Stimulated activated CD4-positive, alpha-beta T cell treated with anti-CD3 and anti-CD28 coated beads, Interleukin-2, amount 100 ng/mL, for 24 hours (primary cell): ENCODE measurements at regions not wholly inside any gene's neighbourhood (a gene's known extent, or its start where the extent isn't known, plus 50 kb on each side); places are given as distances from the start of the nearest gene placed in this dataset.
"Not testable (repeated sequence)": the region's sequence is repeated elsewhere in the genome, so short reads cannot be mapped to it uniquely, and the experiment has no call there.

Experiments
- DNase-seq, 2 donors: peaks; one replicate each; pipeline ENCODE4 v3.0.0-alpha.2; 2020

DNA sequence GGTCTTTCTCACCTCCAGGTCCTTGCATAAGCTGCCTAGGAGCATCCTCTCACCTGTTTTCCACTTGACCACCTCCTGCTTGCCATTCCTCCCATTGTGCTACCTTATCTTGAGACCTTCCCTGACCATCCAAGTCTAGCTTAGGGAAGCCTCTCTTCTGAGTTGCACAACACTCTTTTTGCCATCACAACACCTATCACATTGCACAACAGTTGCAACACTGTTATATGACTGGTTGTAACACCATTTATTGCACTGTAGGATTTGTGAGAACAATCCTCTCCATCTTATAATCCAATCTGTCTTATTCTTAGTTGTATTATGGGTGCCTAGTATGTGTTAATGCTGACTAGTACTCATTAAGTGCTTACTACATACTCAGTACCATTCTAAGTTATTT, 488.7 kb downstream of the OMA1 start:
- no peak for DNase-seq

DNA sequence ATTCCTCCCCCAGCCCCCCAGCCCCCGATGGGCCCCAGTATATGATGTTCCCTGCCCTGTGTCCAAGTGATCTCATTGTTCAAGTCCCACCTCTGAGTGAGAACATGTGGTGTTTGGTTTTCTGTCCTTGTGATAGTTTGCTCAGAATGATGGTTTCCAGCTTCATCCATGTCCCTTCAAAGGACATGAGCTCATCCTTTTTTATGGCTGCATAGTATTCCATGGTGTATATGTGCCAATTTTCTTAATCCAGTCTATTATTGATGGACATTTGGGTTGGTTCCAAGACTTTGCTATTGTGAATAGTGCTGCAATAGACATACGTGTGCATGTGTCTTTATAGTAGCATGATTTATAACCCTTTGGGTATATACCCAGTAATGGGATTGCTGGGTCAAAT, 495.3 kb downstream of the OMA1 start:
- not testable (repeated sequence) for DNase-seq

DNA sequence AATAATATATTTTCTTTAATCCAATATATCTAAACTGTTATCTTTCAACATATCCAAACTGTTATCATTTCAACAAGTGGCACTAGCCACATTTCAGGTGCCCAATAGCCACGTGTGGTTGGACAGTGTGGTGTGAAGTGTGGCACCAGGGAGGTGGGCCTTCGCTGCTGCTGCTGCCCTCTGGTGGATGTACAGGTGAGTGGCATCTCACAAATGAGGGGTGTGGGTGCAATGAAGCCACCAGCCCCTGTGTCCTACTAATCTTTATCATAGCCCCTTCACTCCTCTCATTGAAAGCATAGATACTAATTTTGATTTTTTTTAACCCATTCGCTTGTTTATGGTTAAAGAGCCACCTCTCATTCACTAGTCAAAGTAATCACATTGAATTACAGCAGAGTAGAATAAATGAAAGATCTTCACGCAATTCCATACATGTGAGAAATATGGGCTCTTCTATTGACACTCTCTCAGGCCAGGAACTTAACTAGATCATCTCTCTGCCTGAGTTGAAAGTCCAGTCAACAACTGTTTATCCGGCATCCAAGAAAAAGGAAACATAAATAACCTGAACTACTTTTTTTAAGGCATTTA, 499.2 kb downstream of the OMA1 start:
- peak; percentile 27 to 37 for DNase-seq

DNA sequence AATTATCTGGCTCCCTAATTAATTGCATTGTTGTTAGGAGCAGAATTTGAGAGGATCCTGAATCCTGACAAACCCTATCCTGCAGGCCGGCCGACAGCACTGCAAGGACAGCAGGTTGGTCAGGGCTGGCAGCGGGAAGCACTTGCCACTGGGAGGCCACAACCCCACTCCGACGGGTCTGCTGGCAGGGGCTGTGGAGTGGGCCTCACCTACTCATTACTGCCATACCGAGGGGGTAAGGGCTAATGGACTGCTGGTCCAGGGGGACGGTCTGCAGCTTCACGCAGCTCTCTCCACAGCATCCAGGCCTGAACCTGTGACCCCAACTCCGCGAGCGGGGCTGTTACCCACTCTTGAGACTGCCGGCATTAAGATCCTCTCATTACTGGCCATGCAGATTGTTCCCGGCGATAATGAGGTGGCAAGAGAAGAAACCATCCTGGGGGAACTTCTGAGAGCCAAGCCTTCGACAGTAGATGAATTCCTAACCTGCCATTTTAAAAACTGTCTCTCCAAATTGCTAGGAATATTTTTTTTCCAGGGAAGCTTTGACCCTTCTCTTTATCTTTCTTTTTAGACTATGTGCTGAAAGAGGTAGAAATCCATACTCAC, 501.3 kb downstream of the OMA1 start:
- DNase-seq: no peak

DNA sequence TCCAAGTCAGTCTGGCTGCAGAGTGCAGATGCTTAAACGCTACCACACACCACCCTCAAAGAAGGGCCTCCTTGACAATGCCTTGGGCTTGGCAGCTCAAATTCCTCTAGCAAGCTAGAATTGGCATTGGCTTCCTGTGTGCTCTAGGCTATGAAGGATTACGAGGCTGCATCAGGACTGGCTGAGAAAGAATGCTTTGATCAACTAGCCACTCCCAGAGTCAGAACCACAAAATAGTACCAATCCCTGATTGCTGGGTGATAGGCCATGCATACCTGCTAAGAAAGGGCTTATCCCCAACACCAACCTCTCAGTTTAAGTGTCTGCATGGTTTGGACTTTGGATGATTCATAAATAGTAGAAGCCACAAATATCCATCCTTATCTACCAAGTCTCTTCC, 504.9 kb downstream of the OMA1 start:
- no peak for DNase-seq

DNA sequence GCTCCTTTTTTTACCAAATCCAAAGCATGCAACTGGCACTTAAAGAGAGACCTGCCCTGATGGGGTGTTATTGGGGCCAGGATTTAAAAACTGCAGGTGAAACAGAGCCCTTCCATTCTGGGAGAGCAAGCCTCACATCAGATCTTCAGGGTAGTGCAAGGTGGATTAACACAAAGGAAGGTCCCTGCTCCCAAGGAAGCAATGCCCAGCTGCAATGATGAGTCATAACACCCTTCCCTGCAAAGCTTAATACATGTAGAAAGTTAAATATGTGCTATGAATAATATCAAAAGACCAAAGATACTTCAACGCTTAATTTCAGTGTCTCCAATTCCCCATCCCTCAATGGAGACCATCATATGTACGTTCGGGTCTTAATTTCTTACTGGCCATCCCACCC, 508.0 kb downstream of the OMA1 start:
- no peak for DNase-seq

DNA sequence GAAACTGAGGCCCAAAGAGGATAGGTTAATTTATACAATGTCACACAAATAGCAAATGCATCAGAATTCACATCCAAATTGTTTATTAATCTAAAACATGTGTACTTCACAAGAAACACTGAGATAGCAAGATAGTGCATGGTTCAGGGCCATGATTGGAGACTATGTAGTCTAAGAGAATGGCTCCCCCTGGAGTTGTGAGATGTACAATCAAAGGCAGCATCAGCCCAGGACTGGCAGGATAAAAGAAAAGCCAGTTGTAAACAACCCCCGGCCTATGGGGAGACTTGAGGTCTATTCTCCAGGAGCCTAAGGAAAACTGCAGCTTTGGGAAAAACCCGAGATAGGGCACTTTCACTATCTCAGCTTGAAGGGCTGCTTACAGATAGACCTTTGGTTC, 511.0 kb downstream of the OMA1 start:
- no peak for DNase-seq

DNA sequence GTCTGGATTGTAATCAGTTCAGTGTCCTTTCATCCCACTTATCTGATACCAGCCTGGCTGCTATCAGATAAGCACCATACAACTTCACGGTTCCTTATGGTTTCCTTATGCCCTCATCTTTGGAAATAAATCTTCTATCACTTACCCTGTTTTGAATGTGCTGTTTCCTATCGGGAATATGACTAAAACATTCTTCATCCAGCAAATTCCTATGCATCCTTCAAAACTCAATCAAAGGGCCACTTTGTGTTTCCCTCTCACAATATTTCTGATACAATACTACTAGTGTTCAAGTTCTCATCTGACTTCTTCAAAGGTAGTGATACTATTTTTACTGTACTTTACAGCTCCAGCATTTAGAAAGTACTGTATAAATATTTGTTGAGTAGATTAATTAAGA, 513.2 kb downstream of the OMA1 start:
- no peak for DNase-seq

DNA sequence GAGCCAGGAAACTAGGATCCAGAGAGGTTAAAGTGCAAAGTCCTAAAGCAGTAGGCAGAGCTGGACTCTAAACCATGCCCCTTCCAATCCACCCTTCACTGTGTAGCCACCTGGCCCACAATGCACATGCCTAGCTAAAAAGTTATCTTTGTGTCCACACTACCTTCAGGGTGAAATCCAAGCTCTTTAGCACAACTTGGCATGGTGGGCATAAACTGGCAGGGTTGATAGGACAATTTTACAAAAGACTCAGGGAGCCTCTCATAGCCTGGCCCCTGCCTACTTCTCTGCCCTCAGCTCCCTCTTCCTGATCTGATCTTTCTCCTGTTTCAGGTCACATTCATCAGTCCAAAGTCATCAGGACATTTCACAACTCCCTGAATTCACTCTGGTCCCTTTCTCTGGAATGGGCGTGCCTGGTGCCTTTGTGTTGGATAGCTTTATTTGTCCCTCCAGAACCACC, 513.9 kb downstream of the OMA1 start:
- DNase-seq: no peak

DNA sequence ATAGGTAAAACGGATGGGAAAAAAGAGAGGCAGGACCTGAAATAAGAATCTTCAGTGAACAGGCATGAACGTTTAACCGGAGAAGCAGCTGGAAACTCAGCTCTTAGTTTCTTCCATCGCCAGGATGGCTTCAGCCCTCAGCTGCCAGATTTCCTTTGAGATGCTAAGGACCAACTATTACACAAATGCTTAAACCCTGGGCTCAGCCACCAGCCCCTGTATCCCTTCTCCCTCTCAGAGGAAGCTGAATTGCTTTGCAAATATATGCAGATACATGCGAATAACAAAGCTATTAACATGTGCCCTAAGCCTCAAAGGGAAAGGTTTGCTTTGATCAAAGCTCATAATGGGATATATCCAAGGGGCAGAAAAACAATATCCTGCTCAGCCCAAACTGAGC, 515.1 kb downstream of the OMA1 start:
- no peak for DNase-seq

DNA sequence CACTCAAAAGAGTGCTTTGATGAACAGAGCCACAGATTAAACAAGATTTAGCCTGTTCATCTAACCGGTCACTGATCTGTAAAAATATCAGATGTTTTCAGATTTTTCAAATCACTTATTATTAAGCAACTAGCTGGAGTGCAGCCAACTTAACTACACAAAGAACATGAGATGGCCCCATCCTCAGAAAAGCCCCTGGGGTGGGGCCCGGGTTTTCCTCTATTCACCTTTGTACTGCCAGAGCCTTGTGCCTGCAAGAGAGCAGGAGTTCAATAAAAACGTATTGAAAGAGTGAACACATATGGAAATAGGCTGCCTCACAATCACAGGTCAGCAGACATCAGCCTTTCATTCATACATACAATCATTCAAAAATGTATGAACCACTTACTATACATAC, 516.1 kb downstream of the OMA1 start:
- DNase-seq: no peak

DNA sequence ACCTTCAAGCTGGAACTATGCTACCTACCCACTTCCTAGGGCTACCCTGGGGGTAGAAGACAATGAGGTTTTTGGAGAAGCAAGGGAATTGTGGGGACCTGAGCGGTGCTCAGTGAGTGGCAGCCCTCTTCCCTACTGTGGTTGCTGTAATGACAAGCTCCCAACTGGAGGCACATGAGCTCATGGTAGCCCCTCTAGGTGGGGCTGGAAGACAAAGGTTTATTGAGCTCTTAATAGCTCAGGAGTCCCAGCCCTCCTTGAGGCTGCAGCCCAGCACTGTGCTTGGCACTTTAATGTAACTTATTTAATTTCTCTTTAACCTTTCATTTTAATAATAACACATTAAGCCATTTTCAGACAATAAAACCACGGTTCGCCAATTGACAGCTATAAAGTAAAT, 528.9 kb downstream of the OMA1 start:
- no peak for DNase-seq

DNA sequence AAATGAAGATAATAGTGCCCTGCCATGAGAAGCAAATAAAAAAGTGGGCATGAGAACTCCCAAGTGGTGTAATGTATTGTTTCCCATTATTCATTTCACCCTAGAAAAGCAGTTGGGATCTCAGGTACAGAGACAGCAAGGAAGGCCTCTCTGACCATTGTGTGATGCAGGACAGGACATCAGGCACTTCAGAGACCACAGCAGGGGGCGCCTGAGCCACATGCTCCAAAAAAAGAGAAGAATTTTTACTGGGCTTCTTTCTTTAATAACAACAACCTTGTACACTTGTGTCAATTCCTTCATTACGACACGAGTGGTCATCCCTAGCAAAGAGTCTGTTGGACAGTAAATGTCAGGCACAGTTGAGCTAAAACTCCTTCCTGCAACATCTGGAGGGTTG, 533.3 kb downstream of the OMA1 start:
- no peak for DNase-seq

DNA sequence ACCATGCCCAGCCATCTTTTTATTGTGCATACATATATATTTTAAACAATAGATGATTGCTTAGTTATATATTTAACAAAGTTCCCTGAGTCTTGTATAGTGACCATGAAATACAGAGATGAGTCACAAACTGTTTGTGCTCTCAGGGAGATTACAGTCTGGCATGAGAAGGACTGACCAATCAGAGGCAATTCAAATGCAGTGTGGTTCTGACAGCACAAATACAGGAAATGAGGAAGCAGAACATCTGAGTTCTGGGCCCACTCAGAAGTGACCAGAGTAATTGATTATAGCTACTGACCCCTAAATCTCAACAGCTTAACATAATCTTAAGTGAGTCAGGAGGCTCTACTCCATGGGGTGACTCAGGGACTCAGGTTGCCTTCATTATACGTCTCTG, 534.5 kb downstream of the OMA1 start:
- DNase-seq: no peak

DNA sequence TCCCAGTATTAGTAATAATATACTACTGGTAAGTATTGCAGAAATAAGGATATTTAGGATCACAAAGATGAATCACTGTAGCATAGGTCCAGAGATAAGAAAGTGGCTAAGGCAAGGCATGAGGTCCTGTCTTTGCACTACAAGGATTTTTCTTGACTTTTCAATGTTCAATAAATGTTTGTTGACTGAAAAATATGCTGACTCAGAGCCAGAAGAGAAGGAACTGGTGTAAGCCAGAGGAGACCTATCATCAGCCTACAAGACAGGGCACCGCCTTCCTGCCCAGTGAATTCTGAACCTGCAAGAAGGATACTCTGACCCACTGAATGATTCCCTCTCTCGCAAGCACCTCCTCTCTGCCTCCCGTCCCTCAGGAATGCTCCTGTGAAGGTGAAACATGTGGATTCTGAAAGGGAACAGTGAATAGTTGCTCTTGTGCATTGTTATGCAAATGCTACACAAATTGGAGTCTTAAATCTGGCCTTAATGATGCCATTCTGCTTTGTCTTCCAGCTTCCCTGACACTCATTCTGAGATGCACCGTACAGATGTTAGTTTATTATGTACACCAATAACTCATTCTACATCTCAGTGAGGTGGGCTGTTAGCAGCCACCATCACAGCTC, 540.0 kb downstream of the OMA1 start:
- DNase-seq: no peak

DNA sequence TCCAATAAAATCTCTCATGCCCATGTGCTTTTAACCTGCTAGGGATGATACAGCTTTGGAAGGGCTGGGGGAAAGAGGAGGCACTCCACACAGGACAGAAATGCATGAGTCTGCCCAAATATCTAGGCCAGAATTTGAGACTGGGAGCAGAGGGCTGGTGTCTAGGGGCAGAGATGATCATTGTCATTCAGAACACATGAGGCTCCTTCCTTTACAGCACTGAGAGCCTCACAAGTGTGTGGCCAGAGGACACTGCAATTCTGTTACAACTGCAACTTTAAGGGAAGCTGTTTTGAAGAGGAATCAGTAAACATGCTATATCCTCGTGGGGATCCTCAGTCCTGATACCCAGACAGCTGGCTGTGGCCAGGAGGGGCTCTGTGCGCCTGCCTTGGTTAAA, 541.3 kb downstream of the OMA1 start:
- no peak for DNase-seq

DNA sequence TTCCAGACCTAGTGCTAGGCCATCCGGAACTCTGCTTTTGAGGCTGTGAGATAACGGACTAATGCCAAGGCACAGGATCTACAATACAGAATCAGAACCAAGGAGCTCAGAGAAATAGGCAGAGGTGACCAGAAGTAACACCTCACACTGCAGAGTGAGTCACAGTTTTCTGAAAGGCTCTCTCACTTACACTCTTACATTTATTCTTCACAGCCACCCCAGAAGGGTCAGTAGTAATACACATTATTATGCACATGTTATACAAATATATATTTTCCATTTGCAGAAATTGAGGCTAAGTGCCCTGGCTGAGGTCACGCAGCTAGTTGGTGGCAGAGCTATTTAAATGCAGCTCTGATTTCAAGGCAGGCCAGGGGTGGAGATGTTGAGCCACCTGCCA, 542.5 kb downstream of the OMA1 start:
- no peak for DNase-seq

DNA sequence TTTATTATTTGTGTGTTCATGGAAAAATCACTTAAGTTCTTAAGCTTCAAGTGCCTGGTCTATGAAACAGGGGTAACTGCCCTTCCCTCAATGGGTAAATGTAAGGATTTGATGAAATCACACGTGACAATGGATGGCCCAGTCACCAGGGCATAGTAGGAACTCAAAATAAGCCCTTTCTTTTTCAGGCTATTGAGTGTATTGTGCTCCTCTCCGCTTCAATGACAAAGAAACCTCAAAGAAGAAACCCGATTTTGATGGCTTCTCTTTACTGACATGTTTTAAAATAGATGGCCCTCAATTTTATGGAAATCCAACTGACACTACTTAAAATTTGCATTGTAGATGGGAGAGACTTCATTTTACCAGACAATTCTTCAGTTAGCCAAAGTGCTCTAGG, 543.5 kb downstream of the OMA1 start:
- DNase-seq: no peak

DNA sequence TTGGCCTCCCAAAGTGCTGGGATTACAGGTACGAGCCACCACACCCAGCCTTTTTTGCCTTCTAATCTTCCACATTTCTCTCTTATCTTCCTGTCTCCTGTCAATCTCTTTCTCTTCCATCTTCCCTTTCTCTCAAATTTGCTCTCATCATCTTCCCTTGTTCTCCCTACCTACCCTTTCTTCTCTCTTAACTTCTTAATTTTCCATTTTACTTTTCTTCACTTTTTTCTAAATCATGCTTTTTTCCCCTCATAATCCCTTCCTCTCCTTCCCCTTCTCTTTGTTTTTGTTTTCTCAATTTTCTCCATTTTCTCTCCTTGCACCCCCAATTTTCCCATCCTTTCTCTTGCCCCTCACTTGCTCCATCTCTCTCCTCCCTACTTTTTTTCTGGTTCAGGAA, 545.7 kb downstream of the OMA1 start:
- DNase-seq: no peak

DNA sequence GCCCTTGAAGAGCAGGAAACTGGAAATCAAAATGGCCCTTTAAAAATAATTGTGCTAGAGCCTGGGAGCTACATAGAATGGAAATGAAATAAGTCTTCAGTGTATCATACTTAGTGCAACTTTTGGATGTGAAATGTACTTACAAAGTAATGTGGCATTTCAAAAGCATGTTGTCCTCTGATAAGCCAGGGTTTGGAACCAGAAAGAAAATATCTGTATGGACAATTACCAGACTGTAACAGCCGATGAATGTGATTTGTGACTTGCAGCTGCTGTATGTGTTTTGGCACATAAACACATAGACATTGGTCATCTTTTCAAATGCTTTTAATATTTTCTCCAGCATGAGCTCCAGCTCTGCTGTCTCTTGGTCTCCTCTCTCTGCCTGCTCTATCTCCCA, 546.4 kb downstream of the OMA1 start:
- no peak for DNase-seq

DNA sequence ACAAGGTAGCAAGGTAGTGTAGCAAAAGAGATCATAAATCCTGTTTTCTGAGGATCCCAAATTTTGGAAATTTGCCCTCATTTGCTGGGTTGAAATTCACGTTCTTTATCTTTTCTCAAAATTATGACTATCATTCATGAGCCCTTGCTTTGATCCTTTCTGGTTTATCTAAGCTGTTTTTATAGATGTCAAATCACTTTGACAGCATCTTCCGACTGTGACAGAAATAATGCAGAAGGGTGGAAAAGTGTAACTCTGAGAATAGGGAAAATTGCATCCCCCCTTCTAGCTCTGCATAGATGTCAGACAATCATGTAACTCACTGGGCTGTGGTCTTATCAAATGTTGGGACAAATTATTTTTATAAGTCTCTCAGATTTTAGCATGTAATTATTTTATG, 550.1 kb downstream of the OMA1 start:
- DNase-seq: no peak

DNA sequence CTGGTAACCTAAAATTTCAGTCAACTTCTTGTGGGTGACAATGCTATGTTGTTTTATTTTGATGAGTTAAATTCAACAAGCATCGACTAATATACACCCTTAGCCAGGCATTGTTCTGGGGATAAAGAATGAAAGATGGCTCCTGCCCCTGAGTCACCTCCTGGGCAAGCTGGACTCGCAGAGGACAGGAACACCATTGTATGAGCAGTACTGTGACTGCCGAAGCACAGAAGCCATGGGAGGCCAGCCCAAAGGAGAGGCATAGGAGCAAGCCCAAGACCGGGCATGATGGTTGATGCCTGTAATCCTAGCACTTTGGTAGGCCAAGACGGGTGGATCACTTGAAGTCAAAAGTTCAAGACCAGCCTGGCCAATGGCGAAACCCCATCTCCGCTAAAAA, 555.2 kb downstream of the OMA1 start:
- no peak for DNase-seq

DNA sequence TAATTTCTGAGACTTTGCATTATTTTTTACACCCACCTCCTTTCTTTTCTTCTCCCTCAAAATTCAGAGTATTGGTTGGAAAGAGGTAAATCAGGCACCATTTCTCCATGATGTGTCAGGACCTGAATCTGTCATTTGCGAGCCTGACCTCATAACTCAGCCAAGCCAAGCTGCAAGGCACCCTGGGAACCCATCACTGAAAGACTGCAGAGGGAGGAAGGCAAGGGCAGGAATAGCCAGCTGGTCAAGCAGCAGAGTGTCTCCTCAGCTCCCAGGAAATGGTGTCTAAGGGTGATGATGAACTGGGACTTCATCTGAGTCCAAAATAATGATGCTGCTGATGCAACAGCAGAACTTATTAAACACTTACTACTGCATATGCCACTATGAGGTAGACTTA, 556.6 kb downstream of the OMA1 start:
- DNase-seq: no peak

DNA sequence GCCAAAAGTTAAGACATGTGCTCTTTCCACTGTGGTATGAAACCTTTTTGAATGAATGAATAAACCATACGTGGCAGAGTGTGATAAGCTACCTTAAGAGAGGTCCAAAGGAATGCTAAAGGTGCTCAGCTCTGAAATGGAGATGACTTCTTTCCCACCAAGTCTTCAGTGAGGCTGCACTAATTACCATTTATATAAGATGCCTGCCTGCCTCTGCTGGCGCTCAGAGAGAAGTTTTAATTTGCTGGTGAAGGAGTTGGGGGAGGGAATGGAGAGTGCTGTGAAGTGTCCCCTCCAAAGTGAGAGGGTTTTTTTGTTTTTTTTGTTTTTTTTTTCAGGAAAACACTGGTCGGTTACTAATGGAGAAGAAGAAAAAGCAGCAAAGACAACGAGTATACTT, 559.0 kb downstream of the OMA1 start:
- DNase-seq: no peak

DNA sequence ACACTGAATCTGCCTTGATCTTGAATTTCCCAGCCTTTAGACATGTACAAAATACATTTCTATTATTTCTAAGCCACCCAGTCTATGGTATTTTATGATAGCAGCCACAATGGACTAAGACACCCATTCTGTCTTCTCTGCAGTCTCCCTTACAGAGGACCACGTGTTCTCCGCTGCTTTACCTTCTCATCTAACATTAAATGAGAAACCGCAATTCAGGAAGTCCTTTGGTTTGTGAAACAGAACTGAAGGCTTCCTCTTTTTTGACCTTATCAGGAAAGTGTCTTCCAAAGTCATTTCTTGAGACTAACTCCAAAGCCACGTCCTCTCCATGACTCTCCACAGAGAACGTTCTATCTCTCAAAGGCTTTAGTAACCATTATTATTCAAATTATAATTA, 560.1 kb downstream of the OMA1 start:
- DNase-seq: no peak
